Hematopoietic multipotent progenitor cell treated with erythropoietin and hydrocortisone succinate and interleukin-3 and kit ligand, for 15 days (in vitro differentiated cells): ENCODE measurements at regions not wholly inside any gene's neighbourhood (a gene's known extent, or its start where the extent isn't known, plus 50 kb on each side); places are given as distances from the start of the nearest gene placed in this dataset.
"Not testable (repeated sequence)": the region's sequence is repeated elsewhere in the genome, so short reads cannot be mapped to it uniquely, and the experiment has no call there.

ENCODE experiments used
- DNase-seq: peaks from one replicate; pipeline ENCODE4 v3.0.0-alpha.2; 2015; ENCODE audit warnings: low spot score

DNA sequence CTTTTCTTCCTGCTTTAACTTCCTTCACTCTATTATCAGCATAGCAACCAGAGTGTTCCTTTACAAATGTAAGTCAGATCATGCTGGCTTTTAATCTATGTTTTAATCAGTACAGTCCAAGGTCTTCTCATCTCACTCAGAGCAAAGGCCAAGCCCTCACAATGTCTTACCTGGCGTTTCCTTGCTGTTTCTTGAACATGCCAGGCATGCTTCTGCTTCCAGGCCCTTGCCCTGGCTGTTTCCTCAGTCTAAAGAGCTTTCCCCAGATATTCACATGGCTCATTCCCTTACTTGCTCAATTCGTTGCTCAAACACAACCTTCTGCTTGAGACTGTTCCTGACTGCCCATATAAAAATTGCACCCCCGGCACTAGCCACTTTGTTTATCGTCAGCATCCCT, 121.7 kb upstream of the GLRA1 start:
- DNase-seq = no peak

DNA sequence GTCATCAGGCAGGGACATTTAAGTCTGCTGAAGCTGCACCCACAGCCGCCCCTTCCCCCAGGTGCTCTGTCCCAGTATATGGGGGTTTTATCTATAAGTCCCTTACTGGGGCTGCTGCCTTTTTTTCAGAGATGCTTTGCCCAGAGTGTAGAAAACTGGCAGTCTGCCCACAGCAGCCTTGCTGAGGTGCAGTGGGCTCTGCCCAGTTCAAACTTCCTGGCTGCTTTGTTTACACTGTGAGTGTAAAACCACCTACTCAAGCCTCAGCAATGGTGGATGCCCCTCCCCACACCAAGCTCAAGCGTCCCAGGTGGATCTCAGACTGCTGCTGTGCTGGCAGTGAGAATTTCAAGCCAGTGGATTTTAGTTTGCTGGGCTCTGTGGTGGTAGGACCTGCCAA, 114.2 kb upstream of the GLRA1 start:
- not testable (repeated sequence) for DNase-seq

- DNase-seq = not testable (repeated sequence)
Measured at GRCh38 chr5:152026328-152027024, 101.8 kb upstream of the GLRA1 start.

DNA sequence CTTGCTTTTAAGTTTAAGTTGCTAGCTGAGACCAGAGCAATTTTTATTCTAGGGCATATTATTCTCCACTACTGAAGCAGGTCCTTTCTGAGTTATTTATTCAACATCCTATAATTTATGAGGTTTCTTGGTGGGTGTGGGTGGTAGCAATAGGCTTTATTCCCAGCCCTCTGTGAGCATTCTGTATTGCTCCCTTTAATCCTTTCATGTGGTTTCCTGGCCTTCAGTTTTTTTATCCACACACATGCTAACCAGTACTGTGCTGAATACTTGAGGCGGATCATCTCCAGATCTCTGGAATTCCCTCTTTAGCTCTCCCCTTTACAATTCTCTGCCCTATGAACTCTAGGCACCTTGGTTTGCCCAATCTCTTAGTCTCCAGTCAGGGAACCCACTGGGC, 91.8 kb upstream of the GLRA1 start:
- no peak for DNase-seq

- DNase-seq = no peak
Measured at GRCh38 chr5:152007653-152008335, 83.1 kb upstream of the GLRA1 start.

- no peak for DNase-seq
Measured at GRCh38 chr5:152004095-152004494, 79.4 kb upstream of the GLRA1 start.
